Lower lobe of right lung (tissue), 2 donors: ENCODE measurements at regions not wholly inside any gene's neighbourhood (a gene's known extent, or its start where the extent isn't known, plus 50 kb on each side); places are given as distances from the start of the nearest gene placed in this dataset.

Source experiments
- ATAC-seq, 2 donors: fragments of 200-7000 bp; cut with Tn5 transposase; one replicate each; pipeline ENCODE4 v1.9.1; 2020 to 2022; ENCODE audit warnings: mild to moderate bottlenecking in 2 of 2, moderate library complexity in 2 of 2
- DNase-seq: peaks from one replicate; pipeline ENCODE4 v3.0.0-alpha.2; 2020
- H3K27ac ChIP-seq: fragments of 200-600 bp; one replicate; pipeline ENCODE4 v1.8.0; 2022
- H3K27me3 ChIP-seq: fragments of 200-600 bp; one replicate; pipeline ENCODE4 v1.8.0; 2022; ENCODE audit warnings: low read depth
- H3K36me3 ChIP-seq: fragments of 200-600 bp; one replicate; pipeline ENCODE4 v1.8.0; 2022; ENCODE audit warnings: mild to moderate bottlenecking
- H3K4me1 ChIP-seq: fragments of 200-600 bp; one replicate; pipeline ENCODE4 v1.8.0; 2022
- H3K4me3 ChIP-seq: fragments of 200-600 bp; one replicate; pipeline ENCODE4 v1.8.0; 2022; ENCODE audit warnings: mild to moderate bottlenecking
- H3K9me3 ChIP-seq: fragments of 200-600 bp; one replicate; pipeline ENCODE4 v1.8.0; 2022
- intact Hi-C: fragments of 100-400 bp; cut with DNase I; formaldehyde crosslinking; loops from one replicate; pipeline ENCODE4 v1.11.0; 2022
- TF ChIP-seq, protein P1 (sequence below): fragments of 200-600 bp; IDR thresholded peaks from one replicate; pipeline ENCODE4 v1.8.0; 2022; ENCODE audit warnings: antibody characterized with exemption, mild to moderate bottlenecking
- donor health status: DM: no; HTN: yes; CAD: no; lungs with severe emphysema.

DNA sequence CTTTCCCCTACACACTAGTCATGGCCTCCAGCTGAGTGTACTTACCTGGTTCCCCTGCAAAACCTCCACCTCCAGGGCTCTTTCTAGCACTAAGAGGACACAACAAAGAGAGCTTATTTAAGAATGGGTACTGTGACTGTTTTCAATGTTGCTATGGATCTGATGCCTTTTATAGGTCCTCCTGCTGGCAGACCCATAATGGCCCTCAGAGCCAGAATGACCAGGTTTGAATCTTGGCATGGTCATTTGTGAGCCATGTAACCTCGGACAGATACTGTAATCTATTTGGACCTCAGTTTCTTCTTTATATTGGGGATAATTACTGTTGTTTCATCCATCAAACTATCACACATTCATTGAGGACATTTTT lies 137.6 kb upstream of the USP24 start:
- Histone ChIP-seq H3K27ac (no peak overlapping the region), H3K36me3 (no peaks in the 10 kb centered on the region), H3K9me3 (no peaks in the 10 kb centered on the region), H3K27me3 (no peaks in the 10 kb centered on the region), H3K4me3 (no peak overlapping the region), H3K4me1 (no peaks in the 10 kb centered on the region)
- DNase-seq = no peak
- ATAC-seq = no peak
- TF ChIP-seq, protein P1, sequence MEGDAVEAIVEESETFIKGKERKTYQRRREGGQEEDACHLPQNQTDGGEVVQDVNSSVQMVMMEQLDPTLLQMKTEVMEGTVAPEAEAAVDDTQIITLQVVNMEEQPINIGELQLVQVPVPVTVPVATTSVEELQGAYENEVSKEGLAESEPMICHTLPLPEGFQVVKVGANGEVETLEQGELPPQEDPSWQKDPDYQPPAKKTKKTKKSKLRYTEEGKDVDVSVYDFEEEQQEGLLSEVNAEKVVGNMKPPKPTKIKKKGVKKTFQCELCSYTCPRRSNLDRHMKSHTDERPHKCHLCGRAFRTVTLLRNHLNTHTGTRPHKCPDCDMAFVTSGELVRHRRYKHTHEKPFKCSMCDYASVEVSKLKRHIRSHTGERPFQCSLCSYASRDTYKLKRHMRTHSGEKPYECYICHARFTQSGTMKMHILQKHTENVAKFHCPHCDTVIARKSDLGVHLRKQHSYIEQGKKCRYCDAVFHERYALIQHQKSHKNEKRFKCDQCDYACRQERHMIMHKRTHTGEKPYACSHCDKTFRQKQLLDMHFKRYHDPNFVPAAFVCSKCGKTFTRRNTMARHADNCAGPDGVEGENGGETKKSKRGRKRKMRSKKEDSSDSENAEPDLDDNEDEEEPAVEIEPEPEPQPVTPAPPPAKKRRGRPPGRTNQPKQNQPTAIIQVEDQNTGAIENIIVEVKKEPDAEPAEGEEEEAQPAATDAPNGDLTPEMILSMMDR = no peak
- intact Hi-C loops = no loop called here

DNA sequence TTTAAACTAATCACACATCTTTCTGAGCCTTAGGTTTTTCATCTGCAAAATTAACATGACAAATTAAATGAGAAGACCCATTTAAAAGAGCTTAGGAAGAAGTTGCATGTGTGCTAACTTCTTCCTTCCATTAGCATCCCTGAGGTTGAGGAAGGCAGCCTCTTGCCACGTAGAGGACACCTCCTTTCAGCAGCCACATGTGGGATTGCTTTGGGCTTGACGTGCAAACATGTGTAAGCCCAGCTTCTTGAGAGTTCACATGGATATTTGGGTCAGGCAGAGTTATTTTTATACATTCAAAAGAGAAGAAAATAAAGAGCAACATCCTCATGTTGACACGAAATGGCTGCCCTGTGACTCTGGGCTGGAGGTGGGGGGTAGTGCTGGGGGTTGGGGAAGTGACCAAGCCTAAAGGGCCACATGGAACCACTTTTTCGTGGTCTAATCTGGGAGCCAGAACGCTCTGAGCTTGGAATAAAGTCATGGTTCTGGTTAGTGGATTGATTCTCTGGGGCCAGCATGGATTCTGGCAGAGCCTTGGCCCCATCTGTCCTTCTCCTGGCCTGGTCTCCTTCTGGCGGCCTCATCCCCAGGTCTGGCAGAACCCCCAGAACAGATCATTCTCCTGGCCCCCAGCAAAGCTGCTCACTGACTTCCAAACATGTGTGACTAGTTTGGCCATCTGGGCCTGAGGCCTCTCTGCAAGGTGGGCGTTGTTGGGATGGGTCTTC lies 137.1 kb upstream of the USP24 start:
- Histone ChIP-seq H3K4me1 (no peaks in the 10 kb centered on the region), H3K27me3 (no peaks in the 10 kb centered on the region), H3K36me3 (no peaks in the 10 kb centered on the region), H3K27ac (no peak overlapping the region), H3K4me3 (no peak overlapping the region), H3K9me3 (no peaks in the 10 kb centered on the region)
- intact Hi-C loops = no loop called here
- DNase-seq = no peak
- ATAC-seq = no peak
- TF ChIP-seq, protein P1 = no peak

DNA sequence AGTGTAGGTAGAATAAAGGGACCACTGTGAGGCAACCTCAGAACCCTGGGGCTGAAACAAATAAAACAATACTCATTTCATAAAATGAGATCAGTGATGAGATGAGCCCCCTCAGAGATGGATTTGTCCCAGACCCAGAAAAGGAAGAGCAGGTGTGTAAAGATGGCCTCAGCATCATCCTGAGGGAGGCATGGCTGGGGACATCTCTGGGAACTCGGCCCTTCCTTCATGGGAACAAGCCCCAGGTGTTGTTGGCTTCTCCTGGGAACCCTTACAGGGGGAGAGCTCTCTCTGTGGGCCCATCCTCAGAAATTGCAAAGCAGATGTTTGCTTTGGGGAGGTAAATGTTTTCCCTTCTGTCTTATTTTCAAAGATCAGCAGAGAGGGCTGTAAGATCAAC lies 133.2 kb upstream of the USP24 start:
- Histone ChIP-seq H3K36me3 (no peaks in the 10 kb centered on the region), H3K27ac (no peak overlapping the region), H3K27me3 (no peaks in the 10 kb centered on the region), H3K4me1 (no peaks in the 10 kb centered on the region), H3K4me3 (no peak overlapping the region), H3K9me3 (no peaks in the 10 kb centered on the region)
- no peak for DNase-seq
- no peak for ATAC-seq
- intact Hi-C loops = no loop called here
- TF ChIP-seq, protein P1 = no peak

DNA sequence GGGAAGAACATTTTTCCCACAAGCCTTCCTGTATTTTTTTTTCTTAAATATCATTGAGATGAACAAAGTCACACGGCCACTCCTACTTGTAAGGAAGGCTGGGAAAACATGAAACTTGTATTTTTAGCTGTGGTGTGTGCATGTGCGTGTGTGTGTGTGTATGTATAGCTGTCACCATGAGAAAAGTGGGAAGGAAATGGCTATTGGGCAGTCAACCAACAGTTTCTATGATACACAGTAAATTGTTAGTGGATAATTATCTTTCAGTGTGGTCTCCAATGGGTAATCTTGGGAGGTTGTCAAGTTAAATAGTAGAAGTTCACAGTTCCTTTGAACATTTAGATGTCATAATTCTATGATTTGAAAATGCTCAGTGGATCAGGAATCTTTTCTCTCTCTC lies 132.7 kb upstream of the USP24 start:
- TF ChIP-seq, protein P1 = no peak
- Histone ChIP-seq H3K4me1 (no peaks in the 10 kb centered on the region), H3K27me3 (no peaks in the 10 kb centered on the region), H3K27ac (no peak overlapping the region), H3K9me3 (no peaks in the 10 kb centered on the region), H3K36me3 (no peaks in the 10 kb centered on the region), H3K4me3 (no peak overlapping the region)
- no peak for ATAC-seq
- DNase-seq = no peak
- intact Hi-C loops = no loop called here

DNA sequence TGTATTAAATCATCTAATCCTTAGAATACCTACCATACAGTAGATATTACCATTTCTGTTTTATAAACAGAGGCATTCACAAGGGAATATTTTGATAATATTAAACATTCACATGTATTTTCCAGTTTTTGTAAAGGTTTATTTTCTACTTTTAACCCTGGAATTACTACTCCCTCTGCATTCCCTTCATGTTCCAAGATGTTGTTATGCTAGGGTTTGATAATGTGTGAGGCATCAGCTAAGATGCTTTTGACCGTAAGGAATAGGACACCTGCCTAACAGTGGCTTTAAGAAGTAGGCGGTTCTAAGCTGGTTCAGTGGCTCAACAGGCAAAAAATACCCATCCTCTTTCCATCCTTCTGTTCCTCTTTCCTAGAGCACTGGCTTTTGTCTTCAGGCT lies 131.9 kb upstream of the USP24 start:
- TF ChIP-seq, protein P1 = no peak
- no peaks in the 10 kb centered on the region for H3K4me1 ChIP-seq
- no peak for DNase-seq

DNA sequence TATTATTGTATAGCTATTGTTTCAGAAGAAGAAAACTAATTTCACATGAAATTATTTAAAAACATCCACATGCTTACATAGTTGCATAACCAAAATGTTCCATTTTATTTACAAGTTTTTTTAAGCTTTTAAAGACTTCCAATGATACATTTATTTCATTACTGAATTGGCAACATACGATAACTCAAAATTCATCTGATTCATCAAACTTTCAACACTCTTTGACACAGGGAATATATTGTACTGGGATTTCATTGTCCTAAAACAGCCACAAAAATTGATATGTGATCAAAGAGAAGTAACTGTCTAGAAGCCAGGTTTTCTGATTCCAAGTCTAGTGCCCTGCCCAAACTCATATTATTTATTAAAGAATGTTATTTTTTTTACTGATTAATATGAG lies 131.4 kb upstream of the USP24 start:
- TF ChIP-seq, protein P1 = no peak
- DNase-seq = no peak

More for the DNA sequence above, 131.9 kb upstream of the USP24 start:
- no peaks in the 10 kb centered on the region for H3K27me3 ChIP-seq
- no peak overlapping the region for H3K27ac ChIP-seq
- H3K9me3 ChIP-seq = no peaks in the 10 kb centered on the region
- no peaks in the 10 kb centered on the region for H3K36me3 ChIP-seq
- intact Hi-C loops = no loop called here
- H3K4me3 ChIP-seq = no peak overlapping the region
- no peak for ATAC-seq

More for the DNA sequence above, 131.4 kb upstream of the USP24 start:
- Histone ChIP-seq H3K36me3 (no peaks in the 10 kb centered on the region), H3K4me1 (no peaks in the 10 kb centered on the region), H3K27me3 (no peaks in the 10 kb centered on the region), H3K27ac (no peak overlapping the region), H3K9me3 (no peaks in the 10 kb centered on the region), H3K4me3 (no peak overlapping the region)
- intact Hi-C loops = no loop called here
- no peak for ATAC-seq
